NCI-H748 (cell line): ENCODE measurements at regions not wholly inside any gene's neighbourhood (a gene's known extent, or its start where the extent isn't known, plus 50 kb on each side); places are given as distances from the start of the nearest gene placed in this dataset.

Experiments used
- DNase-seq: peaks from one replicate; lab custom pipeline; 2025; ENCODE audit not compliant: unreplicated experiment; lab: John Stamatoyannopoulos, UW

- no peak for DNase-seq
Measured at GRCh38 chr19:28793391-28794168, 419.4 kb downstream of the UQCRFS1 start.

GRCh38 chr19:28785971-28786370 lies 427.0 kb downstream of the UQCRFS1 start:
- DNase-seq: no peak

DNA sequence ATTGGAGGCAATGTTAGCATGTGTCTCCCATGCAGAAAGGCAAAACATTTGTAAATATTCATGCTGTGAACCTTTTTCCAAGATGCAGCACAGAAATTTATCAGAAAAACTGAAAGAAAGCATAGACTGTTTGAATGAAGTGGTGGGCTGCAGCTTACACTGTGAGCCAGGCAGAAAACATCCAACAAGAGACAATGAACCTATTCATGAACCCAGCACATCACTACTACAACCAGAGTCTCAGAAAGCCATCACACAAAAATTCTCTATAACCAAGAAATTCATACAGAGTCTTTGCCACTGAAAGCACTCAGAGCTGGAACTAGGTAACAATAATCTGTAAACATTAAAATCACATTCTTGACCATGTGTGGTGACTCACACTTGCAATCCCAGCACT lies 448.9 kb downstream of the UQCRFS1 start:
- no peak for DNase-seq

DNA sequence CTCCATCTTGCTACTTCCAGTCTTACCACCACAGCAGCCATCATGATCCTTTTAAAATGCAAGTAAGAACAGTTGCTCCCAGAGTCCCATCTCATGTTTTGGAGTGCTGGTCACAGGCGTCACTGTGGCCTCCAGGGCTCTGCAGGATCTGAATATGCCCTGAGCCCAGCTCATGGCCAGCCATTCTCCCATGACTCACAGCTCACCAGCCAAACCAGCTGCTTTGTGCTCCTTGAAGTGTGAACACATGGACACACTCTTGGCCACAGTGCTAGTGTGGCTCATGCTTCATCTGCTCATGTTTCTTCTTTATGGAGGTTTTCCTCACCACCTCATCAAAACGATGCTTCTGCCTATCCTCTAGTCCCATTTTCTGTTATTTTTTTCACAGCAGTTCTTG lies 466.5 kb downstream of the UQCRFS1 start:
- no peak for DNase-seq

GRCh38 chr19:28744943-28745342 lies 468.0 kb downstream of the UQCRFS1 start:
- DNase-seq: no peak

DNA sequence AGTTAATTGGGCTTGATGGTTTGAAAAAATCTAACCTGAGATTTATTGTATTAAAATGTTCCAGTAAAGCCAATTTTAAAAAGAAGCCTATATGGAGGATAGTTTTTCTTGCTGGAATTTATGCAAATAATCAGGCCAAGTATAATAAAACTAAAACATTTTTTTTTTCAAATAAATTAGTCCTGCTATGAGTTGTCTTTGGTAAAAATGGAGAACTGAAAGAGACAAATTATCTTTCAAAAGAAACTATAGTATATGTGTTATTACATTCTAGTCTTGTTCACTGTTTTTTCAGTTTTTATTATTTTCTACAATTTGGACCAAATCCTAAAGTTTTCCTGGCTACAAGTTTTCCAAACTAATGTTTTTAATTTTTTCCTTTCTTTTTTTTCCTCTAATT lies 468.9 kb downstream of the UQCRFS1 start:
- DNase-seq: no peak

DNA sequence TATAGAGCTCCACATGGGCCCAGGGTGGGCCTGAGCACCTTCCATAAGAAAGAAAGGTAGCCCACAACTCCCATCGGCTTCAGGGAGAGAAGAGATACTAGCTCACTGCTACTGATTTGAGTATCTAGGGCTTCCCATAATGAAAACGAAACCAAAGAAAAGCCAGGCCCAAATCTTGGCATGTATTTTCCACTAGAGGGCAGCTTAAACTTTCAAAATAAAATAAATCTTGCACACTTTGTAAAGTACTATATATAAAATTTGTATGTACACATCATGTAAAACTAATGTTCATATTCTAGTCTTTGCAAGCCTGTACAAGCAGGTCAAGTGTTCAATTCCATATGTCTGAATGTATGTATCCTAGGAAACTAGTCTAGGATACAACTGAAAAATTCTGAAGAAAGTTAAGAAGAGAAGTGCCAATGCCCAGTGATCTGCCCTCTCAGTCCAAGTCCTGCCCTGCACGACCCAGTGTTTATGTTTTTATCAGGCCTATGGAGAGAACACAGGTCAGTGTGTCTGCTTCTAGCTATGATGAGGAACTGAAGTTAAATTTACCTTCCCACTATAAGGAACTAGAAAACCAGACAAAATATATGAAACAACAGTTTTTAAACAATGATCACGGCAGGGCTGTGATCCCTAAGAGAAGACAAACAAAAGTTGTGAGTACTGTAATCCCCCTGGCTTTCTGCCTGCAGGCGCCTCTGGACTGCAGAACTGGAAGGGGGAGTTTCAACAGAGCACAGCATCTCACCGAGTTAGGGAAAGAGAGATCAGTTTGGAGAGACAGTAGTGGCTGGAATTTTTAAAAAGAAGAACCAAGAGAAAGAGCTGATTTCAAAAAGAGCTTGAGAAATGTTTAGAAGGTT lies 475.7 kb downstream of the UQCRFS1 start:
- peak; percentile 7 for DNase-seq

DNA sequence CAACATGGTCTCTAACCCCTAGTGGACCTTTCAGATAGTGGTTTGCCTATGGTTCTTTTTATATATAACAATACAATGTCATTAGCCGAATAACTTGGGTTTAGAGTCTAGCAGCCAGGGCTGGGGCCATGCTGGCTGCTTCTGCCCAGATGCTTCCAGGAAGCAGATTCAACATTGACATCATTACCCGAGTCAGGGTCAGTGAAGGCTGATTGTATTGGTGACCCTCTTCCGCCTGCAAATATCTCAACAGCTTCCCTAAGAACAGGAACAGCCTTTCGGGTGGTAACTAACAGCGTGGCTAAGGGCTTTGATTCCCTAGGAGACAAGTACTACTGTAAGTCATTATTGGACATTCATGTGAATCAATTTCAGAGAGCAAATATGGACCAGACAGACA lies 476.4 kb downstream of the UQCRFS1 start:
- DNase-seq: no peak

DNA sequence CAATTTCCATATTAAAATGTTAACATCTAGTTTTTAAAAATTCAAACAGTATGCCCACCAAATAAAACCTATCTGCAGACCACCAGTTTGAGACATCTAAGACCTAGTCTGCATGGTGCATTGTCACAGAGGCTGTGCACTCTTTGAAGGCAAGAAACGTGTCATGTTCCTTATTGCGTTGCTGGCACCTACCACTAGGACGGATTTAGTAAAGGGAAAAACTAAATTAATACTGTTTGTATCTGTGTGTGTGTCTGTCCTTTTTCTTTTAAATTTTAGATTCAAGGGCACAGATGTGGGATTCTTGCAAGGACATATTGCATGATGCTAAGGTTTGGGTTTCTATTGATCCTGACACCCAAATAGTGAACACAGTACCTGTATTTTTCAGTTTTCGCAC lies 481.4 kb downstream of the UQCRFS1 start:
- DNase-seq: no peak

GRCh38 chr19:28730791-28731512 lies 482.0 kb downstream of the UQCRFS1 start:
- no peak for DNase-seq

DNA sequence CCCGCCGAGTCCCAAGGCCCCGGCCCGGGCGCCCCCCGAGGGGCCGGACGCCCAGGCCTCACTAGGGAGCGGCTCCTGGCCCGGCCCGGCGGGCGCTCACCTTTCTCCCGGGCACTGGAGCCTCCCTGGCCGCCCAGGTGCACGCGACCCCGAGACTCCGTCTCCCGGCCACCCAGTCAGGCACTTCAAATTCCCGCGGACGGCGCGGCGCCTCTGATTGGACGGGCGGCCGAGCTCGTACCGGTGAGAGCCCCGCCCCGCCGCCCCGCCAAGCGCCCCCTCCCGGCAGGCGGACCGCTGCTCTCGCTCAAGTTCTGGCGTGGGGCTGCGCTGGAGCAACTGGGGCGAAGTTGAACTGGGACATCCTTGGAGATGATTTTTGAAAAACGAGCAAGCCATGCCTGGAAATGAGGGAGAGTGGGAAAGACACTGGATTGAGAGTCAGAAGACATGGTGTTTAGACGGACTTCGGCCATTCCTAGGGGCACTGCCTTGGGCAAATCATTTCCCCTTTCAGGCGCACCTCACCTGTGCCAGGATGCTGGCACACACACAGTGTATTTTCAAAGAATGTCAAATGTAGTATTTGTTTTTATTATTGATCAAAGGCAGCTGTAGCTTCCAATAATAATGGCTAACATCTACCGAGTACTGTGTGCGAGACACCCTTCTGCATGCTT lies 485.3 kb downstream of the UQCRFS1 start:
- no peak for DNase-seq

GRCh38 chr19:28726533-28727479 lies 486.1 kb downstream of the UQCRFS1 start:
- no peak for DNase-seq

GRCh38 chr19:28718909-28719308 lies 494.0 kb downstream of the UQCRFS1 start:
- DNase-seq: no peak

DNA sequence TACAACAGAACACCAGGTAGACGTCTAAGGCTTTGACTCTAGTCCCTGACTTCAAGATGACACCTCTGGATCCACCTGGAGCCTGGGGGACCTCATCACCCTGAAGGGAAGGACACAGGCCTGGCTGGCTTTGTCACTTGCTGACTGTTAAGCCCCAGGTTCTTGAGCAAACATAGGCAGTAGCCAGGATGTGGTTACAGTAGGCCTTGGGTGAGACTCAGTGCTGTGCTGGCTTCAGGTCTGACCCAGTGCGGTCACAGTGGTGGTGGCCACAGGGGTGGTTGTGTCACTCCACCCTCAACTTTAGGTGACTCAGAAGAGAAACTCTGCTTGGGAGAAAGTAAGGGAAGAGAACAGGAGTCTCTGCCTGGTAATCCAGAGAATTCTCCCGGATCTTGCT lies 497.8 kb downstream of the UQCRFS1 start:
- DNase-seq: no peak

DNA sequence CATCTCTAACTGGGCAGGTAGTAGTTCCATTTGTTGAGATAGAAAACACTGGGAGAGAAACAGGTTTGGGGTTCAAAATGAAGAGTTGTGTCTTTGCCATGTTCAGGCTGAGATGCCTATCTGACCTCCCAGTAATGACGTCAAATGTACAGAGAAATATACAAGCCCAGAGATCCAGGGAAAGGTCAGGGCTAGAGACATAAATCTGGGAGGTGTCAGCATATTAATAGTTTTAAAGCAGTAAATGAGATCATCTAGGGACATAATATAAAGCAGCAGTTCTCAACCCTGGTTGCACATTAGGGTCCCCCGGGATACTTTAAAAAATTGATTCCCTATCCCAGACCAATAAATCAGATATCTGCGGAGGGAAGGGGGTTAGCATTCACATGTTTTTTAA lies 501.5 kb downstream of the UQCRFS1 start:
- no peak for DNase-seq

DNA sequence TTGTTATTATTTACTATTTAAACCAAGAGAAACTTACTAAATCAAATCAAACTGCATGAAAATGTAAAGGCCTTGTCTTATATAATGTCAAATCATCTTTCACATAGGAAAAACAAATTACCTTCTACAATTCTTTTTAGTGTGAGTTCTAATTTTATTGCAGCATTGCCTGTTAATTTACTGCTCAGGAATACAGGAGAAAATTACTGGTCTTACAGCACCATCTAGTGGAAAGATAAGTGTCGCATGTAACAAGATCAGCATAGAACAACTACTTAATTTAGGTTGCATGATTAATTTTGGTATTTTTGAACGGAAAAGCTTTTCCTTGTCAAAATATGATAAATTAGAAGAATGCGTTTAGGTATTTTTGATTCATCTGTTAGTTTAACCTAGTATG lies 502.7 kb downstream of the UQCRFS1 start:
- peak; percentile 56 for DNase-seq

- DNase-seq: no peak
Measured at GRCh38 chr19:28706693-28707092, 506.3 kb downstream of the UQCRFS1 start.

- no peak for DNase-seq
Measured at GRCh38 chr19:28705008-28705407, 507.9 kb downstream of the UQCRFS1 start.

DNA sequence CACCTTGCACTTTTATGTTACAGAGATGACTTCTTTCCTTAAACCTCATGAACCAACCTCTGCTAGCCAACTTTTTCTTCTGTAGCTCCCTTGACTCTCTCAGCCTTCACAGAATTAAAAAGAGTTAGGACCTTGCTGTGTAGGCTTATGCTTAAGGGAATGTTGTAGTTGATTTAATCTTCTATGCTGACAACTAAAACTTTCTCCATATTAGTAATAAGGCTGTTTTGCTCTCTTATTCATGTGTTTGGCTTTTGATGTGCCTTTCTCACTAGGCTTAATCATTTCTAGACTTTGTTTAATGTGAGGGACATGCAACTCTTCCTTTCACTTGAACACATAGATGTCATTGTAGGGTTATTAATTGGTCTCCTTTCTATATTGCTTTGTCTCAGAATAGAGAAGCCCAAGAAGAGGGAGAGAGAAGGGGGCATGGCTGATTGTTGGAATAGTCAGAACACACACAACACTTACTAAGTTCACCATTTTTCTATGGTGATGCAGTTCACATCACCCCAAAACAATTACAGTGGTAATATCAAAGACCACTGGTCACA lies 509.5 kb downstream of the UQCRFS1 start:
- DNase-seq: no peak

DNA sequence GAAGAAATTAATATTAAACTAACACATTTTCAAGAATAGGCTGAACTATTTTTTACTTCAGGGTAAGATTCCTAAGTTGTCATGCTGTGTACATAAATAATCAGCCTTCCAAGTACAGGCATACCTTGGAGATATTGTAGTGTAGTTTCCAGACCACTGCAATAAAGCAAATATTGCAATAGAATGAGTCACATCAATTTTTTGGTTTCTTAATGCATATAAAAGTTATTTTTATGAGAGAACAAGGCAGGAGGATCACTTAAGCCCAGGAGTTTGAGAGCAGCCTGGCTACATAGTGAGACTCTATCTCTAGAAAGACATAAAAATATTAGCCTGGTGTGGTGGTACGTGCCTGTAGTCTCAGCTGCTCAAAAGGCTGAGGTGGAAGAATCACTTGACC lies 511.5 kb downstream of the UQCRFS1 start:
- no peak for DNase-seq
